ENCODE measurements at regions not wholly inside any gene's neighbourhood (a gene's known extent, or its start where the extent isn't known, plus 50 kb on each side); places are given as distances from the start of the nearest gene placed in this dataset.

- Histone ChIP-seq H3K9ac (ENCODE audit: low read length) (no peak overlapping the region), H2AFZ (ENCODE audit: low read length) (no peak overlapping the region), H3K9me2 (replicated peaks; ENCODE audit: insufficient read depth, low read length) (no peaks in the 10 kb centered on the region), H3K4me3 (ENCODE audit: low read length) (no peak overlapping the region), H4K20me1 (ENCODE audit: insufficient read depth, low read length) (no peaks in the 10 kb centered on the region), H3F3A (ENCODE audit: insufficient read depth, low read length) (no peaks in the 10 kb centered on the region), H3K79me2 (ENCODE audit: low read length) (no peaks in the 10 kb centered on the region), H3K4me1 (ENCODE audit: low read length) (no peaks in the 10 kb centered on the region), H3K4me2 (ENCODE audit: low read depth, low read length) (no peak overlapping the region), H3K27ac (ENCODE audit: low read length) (no peak overlapping the region), H3K27me3 (replicated peaks; ENCODE audit: insufficient read depth, low read length) (no peaks in the 10 kb centered on the region), H3K9me3 (replicated peaks; ENCODE audit: insufficient read depth, low read length) (no peaks in the 10 kb centered on the region), H3K36me3 (replicated peaks; ENCODE audit: insufficient read depth, low read length) (no peaks in the 10 kb centered on the region)
- TF ChIP-seq EZH2phosphoT487 (IDR thresholded peaks at IDR 0.05; ENCODE audit: low read length): no peak
- no peak for TF ChIP-seq CTCF (IDR thresholded peaks at IDR 0.05; ENCODE audit: low read length)
- TF ChIP-seq EZH2 (optimal IDR thresholded peaks at IDR 0.05; ENCODE audit: low read depth, low read length): no peak
- no peak for DNase-seq
Observed at GRCh38 chr10:43715334-43715733, 66.7 kb upstream of the ZNF32 start.

- H3K79me2 ChIP-seq (ENCODE audit: low read length): no peaks in the 10 kb centered on the region
- H3K27me3 ChIP-seq (replicated peaks; ENCODE audit: insufficient read depth, low read length): no peaks in the 10 kb centered on the region
- TF ChIP-seq EZH2phosphoT487 (IDR thresholded peaks at IDR 0.05; ENCODE audit: low read length) (no peak), CTCF (IDR thresholded peaks at IDR 0.05; ENCODE audit: low read length) (no peak), EZH2 (optimal IDR thresholded peaks at IDR 0.05; ENCODE audit: low read depth, low read length) (no peak)
- H3F3A ChIP-seq (ENCODE audit: insufficient read depth, low read length): no peaks in the 10 kb centered on the region
- no peak overlapping the region for H2AFZ ChIP-seq (ENCODE audit: low read length)
- H3K9ac ChIP-seq (ENCODE audit: low read length): no peak overlapping the region
- no peaks in the 10 kb centered on the region for H3K9me2 ChIP-seq (replicated peaks; ENCODE audit: insufficient read depth, low read length)
- no peak overlapping the region for H3K4me2 ChIP-seq (ENCODE audit: low read depth, low read length)
- H4K20me1 ChIP-seq (ENCODE audit: insufficient read depth, low read length): no peaks in the 10 kb centered on the region
- H3K4me3 ChIP-seq (ENCODE audit: low read length): no peak overlapping the region
- DNase-seq: no peak
- no peaks in the 10 kb centered on the region for H3K9me3 ChIP-seq (replicated peaks; ENCODE audit: insufficient read depth, low read length)
- no peak overlapping the region for H3K27ac ChIP-seq (ENCODE audit: low read length)
- no peaks in the 10 kb centered on the region for H3K36me3 ChIP-seq (replicated peaks; ENCODE audit: insufficient read depth, low read length)
- no peaks in the 10 kb centered on the region for H3K4me1 ChIP-seq (ENCODE audit: low read length)
Observed at GRCh38 chr10:43712821-43713584, 64.3 kb upstream of the ZNF32 start.

GRCh38 chr10:43710772-43711471 lies 62.2 kb upstream of the ZNF32 start:
- H4K20me1 ChIP-seq (ENCODE audit: insufficient read depth, low read length): no peaks in the 10 kb centered on the region
- H2AFZ ChIP-seq (ENCODE audit: low read length): no peak overlapping the region
- H3K36me3 ChIP-seq (replicated peaks; ENCODE audit: insufficient read depth, low read length): no peaks in the 10 kb centered on the region
- TF ChIP-seq CTCF (IDR thresholded peaks at IDR 0.05; ENCODE audit: low read length) (no peak), EZH2phosphoT487 (IDR thresholded peaks at IDR 0.05; ENCODE audit: low read length) (no peak)
- no peaks in the 10 kb centered on the region for H3K4me1 ChIP-seq (ENCODE audit: low read length)
- H3K9me3 ChIP-seq (replicated peaks; ENCODE audit: insufficient read depth, low read length): no peaks in the 10 kb centered on the region
- no peak overlapping the region for H3K9ac ChIP-seq (ENCODE audit: low read length)
- H3K4me2 ChIP-seq (ENCODE audit: low read depth, low read length): no peak overlapping the region
- no peaks in the 10 kb centered on the region for H3K27me3 ChIP-seq (replicated peaks; ENCODE audit: insufficient read depth, low read length)
- H3K9me2 ChIP-seq (replicated peaks; ENCODE audit: insufficient read depth, low read length): no peaks in the 10 kb centered on the region
- no peak overlapping the region for H3K4me3 ChIP-seq (ENCODE audit: low read length)
- no peaks in the 10 kb centered on the region for H3K79me2 ChIP-seq (ENCODE audit: low read length)
- H3K27ac ChIP-seq (ENCODE audit: low read length): no peak overlapping the region
- no peak for DNase-seq
- no peaks in the 10 kb centered on the region for H3F3A ChIP-seq (ENCODE audit: insufficient read depth, low read length)
